HT-29 (cell line): ENCODE measurements at regions not wholly inside any gene's neighbourhood (a gene's known extent, or its start where the extent isn't known, plus 50 kb on each side); places are given as distances from the start of the nearest gene placed in this dataset.
"Not testable (repeated sequence)": the region's sequence is repeated elsewhere in the genome, so short reads cannot be mapped to it uniquely, and the experiment has no call there.

Source experiments
- DNase-seq: peaks from one replicate; pipeline ENCODE4 v3.0.0-alpha.2; 2015; ENCODE audit warnings: low spot score

DNA sequence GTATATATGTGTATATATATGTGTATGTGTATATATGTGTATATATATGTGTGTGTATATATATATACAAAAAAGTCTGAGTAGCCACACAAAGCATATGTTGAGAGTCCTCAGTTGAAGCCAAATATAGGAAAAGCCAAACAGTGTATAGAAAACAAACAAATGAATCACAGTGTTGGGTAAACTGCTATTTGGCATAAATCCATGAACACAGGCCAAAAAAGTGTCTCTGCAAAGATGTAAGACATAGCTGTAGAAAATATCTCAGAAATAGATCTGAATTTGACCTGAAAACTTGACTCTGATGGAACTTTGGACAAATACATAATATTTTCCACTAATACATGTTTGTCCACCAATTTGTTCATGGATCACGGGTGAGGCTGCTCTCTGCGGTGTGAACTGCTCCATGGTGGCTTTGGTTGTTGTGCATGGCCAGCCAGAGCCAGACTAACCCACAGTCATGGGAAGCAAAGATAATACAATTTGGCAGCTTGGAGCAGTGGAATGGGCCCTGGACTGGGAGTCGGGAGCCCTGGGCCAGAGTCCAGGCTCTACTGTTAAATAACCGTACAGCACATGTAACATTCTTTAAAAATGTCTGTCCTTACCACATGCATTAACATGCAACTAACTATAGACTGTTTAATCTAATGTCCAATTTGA is 76.9 kb upstream of the EED start:
- no peak for DNase-seq

DNA sequence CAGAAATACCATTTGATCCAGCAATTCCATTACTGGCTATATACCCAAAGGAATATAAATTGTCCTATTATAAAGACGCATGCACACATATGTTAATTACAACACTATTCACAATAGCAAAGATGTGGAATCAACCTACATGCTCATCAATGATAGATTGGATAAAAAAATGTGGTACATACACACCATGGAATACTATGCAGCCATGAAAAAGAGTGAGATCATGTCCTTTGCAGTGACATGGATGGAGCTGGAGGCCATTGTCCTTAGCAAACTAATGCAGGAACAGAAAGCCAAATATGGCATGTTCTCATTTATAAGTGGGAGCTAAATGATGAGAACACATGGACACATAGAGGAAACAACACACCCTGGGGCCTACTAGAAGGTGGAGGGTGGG is 78.3 kb upstream of the EED start:
- not testable (repeated sequence) for DNase-seq

DNA sequence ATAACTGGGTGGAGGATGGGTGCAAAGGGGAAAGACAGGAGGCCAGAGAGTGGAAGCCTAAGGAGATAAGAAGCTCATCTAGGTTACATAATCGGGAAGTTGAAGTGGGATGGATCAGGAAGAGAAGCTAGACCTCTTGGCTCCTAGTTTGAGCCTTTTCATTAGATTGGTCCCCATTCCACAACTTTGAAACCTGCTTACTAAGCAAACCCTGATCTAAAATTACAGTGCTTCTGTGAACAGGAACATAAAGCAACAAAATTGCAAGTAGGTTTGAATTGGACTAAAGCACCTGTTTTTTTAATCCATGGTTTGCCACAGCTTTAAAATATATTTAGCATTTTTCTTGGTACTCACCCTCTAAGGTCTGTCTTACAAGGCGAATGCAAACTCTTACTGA is 80.4 kb upstream of the EED start:
- no peak for DNase-seq

DNA sequence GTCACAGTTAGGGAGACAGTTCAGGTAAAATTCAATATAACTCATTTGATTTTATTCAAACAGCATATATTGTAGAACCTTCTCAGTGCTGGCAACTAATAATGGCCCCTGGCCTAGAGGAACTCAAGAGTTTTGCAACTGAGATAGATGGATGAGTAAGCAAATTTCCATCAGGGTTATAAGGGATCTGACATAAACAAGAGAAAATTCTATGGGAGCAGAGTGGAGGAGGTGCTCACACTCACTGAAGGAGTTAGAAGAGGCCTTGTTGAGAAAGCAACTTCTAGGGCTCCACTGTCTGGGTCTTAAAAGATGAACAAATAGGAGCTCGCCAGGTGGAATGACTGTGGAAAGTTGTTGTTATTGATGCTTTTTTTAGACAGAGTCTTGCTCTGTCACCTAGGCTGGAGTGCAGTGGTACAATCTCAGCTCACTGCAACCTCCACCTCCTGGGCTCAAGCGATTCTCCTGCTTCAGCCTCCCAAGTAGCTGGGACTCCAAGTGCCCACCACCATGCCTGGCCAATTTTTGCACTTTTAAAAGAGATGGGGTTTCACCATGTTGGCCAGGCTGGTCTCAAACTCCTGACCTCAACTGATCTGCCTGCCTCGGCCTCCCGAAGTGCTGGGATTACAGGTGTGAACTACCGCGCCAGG is 81.2 kb upstream of the EED start:
- DNase-seq: not testable (repeated sequence)

DNA sequence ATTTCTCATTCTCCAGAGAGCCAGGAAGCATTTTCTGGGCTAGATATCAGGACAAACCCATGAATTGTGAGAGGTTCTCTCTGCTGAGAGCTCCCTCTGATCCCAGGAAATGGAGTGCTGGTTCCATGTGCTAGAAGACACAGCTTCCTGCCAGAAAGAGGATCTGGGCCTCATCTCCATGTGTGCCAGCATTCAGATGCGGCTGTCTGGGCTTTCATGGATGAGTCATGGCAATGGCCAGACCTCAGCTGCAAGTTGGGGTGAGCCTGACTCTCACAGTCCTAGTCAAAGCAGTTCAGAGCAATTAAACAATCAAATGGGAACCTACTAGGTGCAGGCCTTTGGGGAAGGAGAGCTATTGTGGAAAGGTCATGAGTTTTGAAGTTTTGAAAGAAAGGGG is 82.3 kb upstream of the EED start:
- DNase-seq: no peak

DNA sequence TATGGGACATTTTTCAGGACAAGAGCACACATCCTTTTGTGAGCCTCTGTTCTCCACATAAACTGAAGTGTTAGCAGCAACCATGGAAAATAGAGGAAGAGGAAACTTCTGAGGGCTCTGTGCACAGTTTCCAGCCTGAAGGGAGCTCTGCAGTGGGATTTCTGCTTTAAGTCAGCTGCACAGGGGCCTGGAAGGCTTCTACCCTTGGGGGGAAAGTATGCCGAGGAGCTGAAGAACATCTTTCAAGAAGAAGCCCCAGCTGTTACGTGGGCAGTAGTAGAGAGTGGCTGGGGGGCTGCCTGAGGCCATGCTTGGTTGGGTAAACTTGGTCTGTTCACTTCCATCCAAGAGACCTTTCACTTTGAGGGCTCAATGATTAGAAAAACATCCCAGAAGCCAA is 82.7 kb upstream of the EED start:
- DNase-seq: no peak

DNA sequence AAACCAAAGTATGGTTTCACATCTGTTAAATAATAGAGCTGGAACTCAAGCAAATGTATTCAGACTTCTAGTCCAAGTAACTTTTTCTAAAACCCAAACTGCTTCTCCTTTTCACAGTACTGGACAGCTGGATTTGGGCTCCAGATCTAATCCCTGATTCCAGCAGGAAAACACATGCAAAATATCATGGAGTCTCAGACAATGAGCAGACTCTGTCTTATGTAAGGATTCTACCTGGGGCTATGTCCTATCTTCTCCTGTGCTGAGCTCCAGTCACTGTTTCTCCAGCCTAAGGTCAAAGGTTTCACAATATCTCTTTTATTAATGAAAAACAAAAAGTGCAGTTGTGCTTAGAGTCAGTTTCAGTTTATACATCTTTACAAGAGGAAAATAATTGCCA is 83.2 kb upstream of the EED start:
- DNase-seq: no peak

DNA sequence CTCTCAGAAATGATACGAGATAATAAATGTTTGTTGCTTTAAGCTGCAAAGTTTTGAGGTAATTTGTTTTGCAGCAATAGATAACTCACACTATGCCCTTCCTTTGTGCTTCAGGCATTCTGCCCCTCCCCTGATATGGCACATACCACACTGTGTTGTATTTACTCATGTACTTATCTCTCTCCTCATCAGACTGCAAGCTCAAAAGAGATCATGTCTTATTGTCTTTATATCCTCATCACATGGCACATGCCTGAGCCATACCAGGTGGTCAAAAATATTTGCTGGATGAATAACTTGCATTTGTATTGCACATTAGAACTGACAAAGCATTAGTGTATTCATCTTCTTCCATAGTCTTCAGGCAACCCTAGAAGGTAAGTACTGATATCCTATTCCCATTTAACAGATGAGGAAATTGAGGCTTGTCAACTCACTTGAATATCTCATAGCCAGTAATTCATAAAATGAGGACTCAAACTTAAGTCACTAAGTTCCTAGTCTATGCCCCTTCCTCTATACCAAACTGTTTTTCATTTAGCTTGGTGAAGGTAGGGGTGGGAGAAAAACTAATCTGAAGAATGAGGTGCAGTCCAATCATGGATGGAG is 83.9 kb upstream of the EED start:
- DNase-seq: no peak

DNA sequence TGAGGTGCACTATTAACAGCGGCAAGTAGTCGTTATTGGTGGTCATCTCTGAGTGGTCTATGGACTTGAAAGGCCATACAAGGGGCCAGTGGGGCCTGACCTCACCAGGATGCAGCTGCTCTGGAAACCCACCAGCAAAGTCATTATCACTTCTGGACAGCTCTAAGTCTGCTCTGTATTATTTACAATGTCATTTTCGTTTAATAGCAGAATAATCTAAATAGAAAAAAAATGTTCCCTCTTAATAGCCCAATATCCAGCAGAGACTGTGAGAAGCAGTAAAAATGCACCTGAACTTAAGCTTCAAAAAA is 85.0 kb upstream of the EED start:
- no peak for DNase-seq

DNA sequence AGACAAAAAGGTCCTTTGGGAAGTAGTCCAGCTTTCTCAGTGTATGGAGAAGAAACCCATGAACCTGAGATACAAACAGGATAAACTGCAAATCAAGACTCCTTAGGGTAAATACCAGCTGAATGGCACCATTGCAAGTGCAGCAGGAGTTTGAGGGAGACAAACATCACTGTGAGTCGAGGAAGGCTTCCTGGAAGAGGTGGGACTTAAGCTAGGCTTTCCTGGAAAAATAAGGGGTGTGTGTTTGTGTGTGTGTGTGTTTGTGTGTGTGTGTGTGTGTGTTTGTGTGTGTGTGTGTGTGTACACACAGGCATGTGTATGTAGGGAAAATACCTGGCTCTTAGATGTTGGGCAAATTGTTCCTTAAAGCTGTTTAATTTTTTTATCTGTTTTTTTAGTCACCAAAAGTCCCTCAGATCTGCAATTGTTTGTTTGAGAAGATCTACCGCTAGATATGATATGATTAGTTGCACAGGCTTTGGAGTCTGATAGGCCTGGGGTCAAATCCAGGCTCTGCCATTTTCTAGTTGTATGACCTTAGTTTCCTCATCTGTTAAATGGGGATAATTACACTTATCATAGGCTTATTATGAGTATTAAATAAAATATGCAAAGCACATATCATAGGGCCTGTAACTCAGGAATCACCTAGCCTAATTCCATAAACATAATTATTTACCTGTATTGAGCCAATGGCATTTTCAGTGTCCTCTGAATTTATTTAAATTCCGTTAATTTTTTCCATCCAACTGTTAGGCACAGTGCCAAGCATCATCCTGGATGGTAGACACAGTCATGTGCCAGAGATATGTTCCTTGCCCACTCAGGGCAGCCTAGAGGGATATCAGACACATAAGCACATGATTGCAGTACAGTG is 85.6 kb upstream of the EED start:
- DNase-seq: no peak

DNA sequence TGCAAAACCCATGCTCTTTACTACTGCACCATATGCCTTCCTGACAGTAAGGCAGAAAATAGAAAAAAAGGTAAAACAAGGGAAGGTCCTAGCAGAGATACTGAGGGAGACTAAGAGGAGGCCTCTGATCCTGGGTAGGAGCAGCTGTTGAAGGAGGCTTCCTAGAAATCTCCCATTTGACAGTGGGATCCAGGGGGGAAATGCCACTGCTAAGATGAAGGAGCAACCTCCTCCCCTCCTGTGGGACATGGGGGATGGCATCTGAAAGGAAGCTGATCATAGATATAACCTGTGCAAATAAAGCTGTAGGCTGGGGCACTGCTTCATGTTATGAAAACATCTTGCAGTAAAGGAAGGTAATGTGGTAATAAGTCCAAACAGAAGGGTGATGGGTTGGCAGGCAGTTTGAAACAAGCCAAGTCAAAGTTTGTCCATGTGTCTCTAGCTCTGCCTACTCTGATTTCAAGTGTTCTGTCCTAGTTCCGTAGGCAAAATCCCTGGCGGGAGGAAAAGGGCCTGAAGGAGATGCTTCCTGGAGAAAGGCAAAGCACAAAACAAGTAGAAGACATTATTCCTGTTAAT is 86.7 kb upstream of the EED start:
- DNase-seq: no peak

DNA sequence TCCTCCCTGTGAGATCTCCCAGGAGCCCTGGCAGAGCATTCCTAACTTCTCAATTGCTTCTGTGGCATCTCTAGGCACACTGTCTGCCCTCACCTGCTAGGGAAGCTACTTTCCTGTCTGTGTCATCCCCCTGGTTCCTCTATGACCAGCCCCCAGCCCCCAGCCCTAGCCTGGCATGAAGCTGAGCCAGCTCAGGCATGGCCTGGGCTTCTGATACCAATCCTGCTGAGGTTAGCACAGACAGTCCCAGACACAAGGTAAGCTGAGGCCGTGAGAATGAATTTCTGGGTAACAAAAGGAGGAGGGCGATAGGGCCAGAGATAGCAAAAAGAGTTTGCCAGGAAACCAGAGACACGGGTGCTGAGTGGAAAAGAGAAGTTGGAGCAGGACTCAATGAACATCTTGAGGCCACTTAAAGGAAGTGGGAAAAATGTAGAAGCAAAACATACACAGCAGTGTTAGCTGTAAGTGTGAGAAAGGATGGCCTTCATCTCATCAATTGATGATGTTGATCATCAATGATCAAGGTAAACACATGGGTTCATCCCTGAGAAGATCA is 87.6 kb upstream of the PICALM start:
- DNase-seq: no peak

DNA sequence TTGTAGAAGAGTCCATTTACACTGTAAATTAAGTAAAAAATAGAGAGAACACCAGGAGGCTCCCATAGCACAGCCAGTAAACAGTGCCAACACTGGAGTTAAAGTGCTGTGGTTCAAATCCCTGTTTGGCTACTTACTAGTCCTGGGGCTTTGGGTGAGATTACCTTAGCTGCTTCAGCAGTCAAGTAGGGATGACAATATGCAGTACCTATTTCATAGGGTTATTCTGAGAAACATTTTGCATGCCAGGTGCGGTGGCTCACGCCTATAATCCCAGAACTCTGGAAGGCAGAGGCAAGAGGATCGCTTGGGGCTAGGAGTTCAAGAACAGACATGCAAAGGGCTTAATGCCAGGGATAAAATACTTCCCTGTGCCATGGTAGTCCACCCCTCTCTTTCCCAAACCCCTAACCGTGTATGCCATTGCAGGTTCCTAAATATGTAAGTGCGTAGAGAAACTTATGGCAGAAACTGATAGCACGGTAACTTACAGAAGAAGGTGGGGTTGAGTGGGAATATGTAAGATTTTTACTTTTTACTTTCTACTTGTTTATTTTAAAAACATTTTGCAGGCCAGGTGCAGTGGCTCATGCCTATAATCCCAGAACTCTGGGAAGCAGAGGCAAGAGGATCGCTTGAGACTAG is 86.4 kb upstream of the PICALM start:
- no peak for DNase-seq

DNA sequence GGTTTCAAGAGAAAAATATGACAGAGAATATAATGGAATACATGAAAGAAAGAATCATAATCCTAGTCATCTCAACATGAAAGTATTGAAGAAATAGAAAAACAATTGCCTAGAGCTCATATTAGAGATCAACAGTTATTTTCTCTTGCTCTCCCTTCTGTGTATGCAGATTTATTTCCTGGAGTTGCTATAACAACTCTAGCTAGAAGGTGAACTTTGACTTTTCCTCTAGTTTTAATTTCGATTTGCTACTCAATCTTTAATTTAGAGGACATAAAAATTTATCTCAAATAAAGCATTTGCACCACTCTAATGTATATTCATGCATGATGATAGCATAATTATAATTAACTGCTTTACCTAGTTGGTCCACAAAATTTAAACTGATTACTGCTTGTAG is 84.6 kb upstream of the PICALM start:
- peak; percentile 12 for DNase-seq

DNA sequence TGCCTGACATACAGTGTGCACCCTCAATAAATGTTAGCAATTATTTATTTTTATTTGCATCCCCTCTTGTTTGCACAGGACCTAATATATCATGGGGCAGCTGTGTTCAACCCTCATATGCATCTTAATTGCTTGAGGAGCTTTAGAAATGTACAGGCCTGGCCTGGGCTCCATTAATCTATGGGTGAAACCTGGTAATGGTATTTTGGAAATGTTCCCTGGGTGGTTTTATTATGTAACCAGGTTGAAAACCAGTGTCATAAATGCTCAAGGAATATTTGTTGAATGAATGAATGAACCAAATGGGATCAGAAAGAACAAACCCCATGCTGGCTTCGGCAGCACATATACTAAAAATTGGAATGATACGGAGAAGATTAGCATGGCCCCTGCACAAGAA is 84.0 kb upstream of the PICALM start:
- no peak for DNase-seq

DNA sequence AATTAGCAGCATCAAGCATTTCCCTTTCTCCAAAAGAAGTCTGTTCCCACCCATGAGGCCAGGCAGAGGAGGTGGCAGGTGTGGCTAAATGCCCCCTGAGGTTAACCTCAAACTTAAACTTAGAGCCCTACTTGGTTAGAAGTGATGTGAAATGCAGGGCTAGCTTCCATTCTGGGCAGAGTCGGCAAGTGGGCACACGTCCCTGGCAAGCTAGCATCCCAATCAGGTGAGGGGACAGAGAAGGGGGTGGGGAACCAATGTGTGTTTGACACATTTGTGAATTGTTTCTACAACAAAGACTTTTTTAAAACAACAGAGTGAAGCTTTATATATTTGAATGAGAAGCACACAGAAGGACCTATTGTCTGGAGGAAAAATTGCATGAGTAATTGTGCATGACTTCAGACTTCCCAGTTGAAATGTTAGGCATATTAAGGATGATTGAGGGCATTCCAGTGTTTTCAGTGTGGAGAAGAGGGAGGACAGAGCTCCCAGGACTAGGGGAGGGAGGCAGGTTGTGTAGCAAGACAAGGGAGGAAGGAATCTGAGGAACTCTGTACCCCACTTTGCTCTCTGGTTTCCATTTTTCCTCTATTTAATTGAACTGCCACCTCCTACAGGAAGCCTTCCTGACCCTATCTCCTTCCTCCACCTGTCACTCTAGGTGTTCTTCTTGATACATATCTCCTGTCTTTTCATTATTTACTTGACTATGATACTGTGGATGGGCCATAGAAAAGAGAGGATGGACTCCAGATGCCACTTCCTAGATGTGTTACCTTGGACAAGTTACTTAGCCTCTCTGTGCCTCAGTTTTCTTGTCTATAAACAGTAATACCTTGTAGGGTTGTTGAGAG is 83.3 kb upstream of the PICALM start:
- no peak for DNase-seq

DNA sequence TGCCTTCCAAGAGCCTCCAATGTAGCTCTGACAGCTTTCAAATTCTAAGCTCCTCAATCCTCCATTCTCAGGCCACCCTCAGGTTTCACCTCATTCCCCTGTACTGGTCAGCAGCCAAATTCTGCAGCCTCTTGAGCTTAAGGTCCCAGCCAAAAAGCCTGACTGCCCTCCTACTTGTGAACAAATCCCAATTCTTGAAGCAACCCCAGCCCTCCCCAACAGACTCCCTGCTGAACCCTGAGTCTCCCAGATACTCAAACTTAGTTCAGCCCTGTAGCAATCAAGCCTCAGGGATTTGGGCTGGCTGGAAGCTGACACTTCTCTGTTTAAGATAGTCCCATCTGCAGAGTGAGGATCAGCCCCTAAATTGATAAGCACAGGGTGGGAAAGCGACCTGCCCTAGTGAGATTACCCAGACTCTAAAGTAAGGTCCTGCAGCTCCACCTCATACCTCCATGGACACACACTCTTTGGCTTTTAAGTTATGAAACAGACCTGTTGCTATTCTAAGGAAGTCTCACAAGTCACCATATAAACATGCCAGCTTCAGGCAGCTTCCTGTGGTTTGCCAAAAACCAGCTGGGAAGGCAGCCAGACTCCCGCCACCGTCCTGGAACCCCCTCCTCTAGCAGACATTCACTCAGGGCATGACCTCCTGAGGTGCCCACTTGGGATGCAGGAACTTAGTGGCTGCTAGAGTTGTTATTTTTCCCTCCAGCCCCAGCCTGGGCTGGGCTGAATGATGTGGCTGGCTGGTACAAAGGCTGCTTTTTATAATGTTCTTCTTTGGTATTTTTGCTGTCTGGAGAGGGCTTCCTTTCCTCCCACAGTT is 82.5 kb upstream of the PICALM start:
- no peak for DNase-seq

DNA sequence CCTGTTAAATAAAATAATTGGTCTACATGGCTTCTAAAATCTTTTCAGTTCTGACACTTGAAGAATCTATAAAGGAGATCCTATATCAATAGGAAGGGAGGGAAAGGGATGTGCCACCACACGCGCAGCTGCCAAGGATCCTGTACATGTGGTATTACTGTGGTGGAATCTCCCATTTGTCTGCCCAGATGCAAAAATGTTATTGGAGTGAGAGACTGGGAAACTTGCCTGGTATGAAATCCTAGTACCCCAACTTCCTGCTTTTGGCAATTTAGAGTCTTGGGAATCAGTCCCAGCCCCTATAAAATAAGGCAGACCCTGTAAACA is 81.9 kb upstream of the PICALM start:
- DNase-seq: no peak

DNA sequence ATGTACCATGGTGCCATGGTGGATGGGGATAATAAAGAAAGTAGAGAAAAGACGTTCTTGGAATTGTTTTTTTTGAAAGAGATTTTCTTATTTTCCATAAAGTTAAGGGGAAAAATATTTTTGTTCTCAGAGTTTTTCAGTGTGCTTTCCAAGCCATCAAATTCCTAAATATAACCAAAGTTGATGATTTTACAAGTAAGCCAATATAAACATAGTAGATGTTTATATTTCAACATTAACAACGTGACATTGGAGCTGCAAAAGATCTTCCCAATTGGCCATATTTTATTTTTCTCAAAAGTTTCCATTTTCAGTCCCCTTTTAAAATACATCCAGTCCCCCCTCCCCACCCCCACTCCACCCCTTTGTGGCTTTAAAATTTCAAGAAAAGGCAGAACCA is 80.9 kb upstream of the PICALM start:
- DNase-seq: no peak

DNA sequence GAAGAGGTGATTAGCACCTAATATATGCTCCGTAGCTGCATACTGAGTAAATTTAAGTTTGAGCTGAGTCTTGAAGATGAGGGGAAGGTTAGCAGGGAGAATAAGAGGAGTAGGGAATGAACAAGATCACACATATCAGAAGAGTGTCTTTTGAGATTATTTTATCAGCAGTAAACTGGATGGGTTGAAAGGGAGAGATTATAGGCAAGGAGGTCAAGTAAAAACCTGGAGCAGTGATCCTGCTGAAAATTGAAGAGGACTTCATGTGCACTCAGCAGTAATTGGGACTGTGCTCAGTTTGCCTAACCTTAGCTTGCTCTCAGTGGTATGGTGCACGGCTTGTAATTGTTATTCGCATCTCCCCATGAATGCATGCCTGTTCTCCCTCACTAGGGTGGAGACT is 79.5 kb upstream of the PICALM start:
- DNase-seq: no peak
